GM19452 (cell line): ENCODE measurements at regions not wholly inside any gene's neighbourhood (a gene's known extent, or its start where the extent isn't known, plus 50 kb on each side); places are given as distances from the start of the nearest gene placed in this dataset.
"Not testable (repeated sequence)": the region's sequence is repeated elsewhere in the genome, so short reads cannot be mapped to it uniquely, and the experiment has no call there.

Experiments
- ATAC-seq: cut with Tn5 transposase; IDR thresholded peaks from one replicate; pipeline ENCODE4 v1.9.1; 2021; ENCODE audit not compliant: unreplicated experiment

- no peak for ATAC-seq
These were observed 131.4 kb upstream of the RAB4A start for GRCh38 chr1:229139331-229140118.

- ATAC-seq = no peak
These were observed 130.9 kb upstream of the RAB4A start for GRCh38 chr1:229140119-229140396.

- no peak for ATAC-seq
These were observed 129.6 kb upstream of the RAB4A start for GRCh38 chr1:229141271-229141670.

GRCh38 chr1:229141689-229142377 lies 129.1 kb upstream of the RAB4A start:
- ATAC-seq = no peak

- ATAC-seq = no peak
These were observed 128.4 kb upstream of the RAB4A start for GRCh38 chr1:229142471-229142870.

- ATAC-seq = no peak
These were observed 124.3 kb upstream of the RAB4A start for GRCh38 chr1:229146647-229147046.

- no peak for ATAC-seq
These were observed 123.8 kb upstream of the RAB4A start for GRCh38 chr1:229147072-229147471.

- ATAC-seq = no peak
These were observed 122.8 kb upstream of the RAB4A start for GRCh38 chr1:229148041-229148671.

GRCh38 chr1:229148743-229149142 lies 122.2 kb upstream of the RAB4A start:
- no peak for ATAC-seq

- no peak for ATAC-seq
These were observed 121.5 kb upstream of the RAB4A start for GRCh38 chr1:229149435-229149834.

- no peak for ATAC-seq
These were observed 120.4 kb upstream of the RAB4A start for GRCh38 chr1:229150518-229150917.

- not testable (repeated sequence) for ATAC-seq
These were observed 119.5 kb upstream of the RAB4A start for GRCh38 chr1:229151412-229151811.

- no peak for ATAC-seq
These were observed 118.6 kb upstream of the RAB4A start for GRCh38 chr1:229152311-229152710.

- ATAC-seq = no peak
These were observed 116.9 kb upstream of the RAB4A start for GRCh38 chr1:229153955-229154548.

- ATAC-seq = no peak
These were observed 116.1 kb upstream of the RAB4A start for GRCh38 chr1:229154811-229155210.

- ATAC-seq = no peak
These were observed 115.4 kb upstream of the RAB4A start for GRCh38 chr1:229155472-229155871.

GRCh38 chr1:229156872-229157271 lies 114.0 kb upstream of the RAB4A start:
- ATAC-seq = no peak

GRCh38 chr1:229157480-229157879 lies 113.4 kb upstream of the RAB4A start:
- ATAC-seq = no peak

GRCh38 chr1:229158341-229158921 lies 112.5 kb upstream of the RAB4A start:
- ATAC-seq = no peak

GRCh38 chr1:229158927-229159326 lies 112.0 kb upstream of the RAB4A start:
- no peak for ATAC-seq
